Stomach (tissue), 8 donors: ENCODE measurements at regions not wholly inside any gene's neighbourhood (a gene's known extent, or its start where the extent isn't known, plus 50 kb on each side); places are given as distances from the start of the nearest gene placed in this dataset.

Experiments used
- DNase-seq, 2 donors: peaks; one replicate each; pipeline versions ENCODE4 v3.0.0 to v3.0.0-alpha.2; 2013 to 2019
- H3K27ac ChIP-seq, 5 donors: fragments of 200-600 bp in 4 of 5; sonication (generic) in 4 of 5; one replicate each; pipeline ENCODE4 v1.5.1; 2013 to 2019; ENCODE audit warnings: mild to moderate bottlenecking in 1 of 5, moderate library complexity in 1 of 5
- H3K27me3 ChIP-seq, 3 donors: fragments of 200-600 bp; sonication (generic); one replicate each; pipeline ENCODE4 v1.5.1; 2017 to 2019; ENCODE audit warnings: mixed run types in 1 of 3
- H3K36me3 ChIP-seq, 4 donors: fragments of 200-600 bp; sonication (generic); 1 replicate in 3 of 4; 2 replicates in 1 of 4; pipeline ENCODE4 v1.5.1; 2016 to 2019
- H3K4me1 ChIP-seq, 4 donors: fragments of 200-600 bp; sonication (generic); one replicate each; pipeline ENCODE4 v1.5.1; 2016 to 2019
- H3K4me3 ChIP-seq, 4 donors: fragments of 200-600 bp; sonication (generic) in 3 of 4; one replicate each; pipeline ENCODE4 v1.5.1; 2016 to 2019; ENCODE audit warnings: mild to moderate bottlenecking in 1 of 4
- H3K9me3 ChIP-seq, 4 donors: fragments of 200-600 bp; sonication (generic); one replicate each; pipeline ENCODE4 v1.5.1; 2016 to 2019
- EP300 ChIP-seq: sonication (generic); formaldehyde crosslinking; IDR thresholded peaks from one replicate; pipeline ENCODE4 v1.6.1; 2017; ENCODE audit warnings: antibody characterized with exemption
- POLR2A ChIP-seq, 4 donors: fragments of 450-650 bp; IDR thresholded peaks; one replicate each; pipeline ENCODE4 v1.6.1; 2016; ENCODE audit warnings: antibody characterized with exemption in 4 of 4, control low read depth in 2 of 4, mild to moderate bottlenecking in 1 of 4, moderate library complexity in 1 of 4
- POLR2AphosphoS5 ChIP-seq, 3 donors: sonication (generic); formaldehyde crosslinking; IDR thresholded peaks; one replicate each; pipeline ENCODE4 v1.6.1; 2016; ENCODE audit warnings: antibody characterized with exemption in 3 of 3
- WGBS, 5 donors: extraction: QIAGEN DNeasy Blood & Tissue Kit in 3 of 5; methylation state at CpG; one replicate each; pipeline versions ENCODE4 v1.1.5 to v1.1.7; 2013 to 2018; 5-methylcytosine and 5-hydroxymethylcytosine counted together
- intact Hi-C: fragments of 100-400 bp; cut with DNase I; formaldehyde crosslinking; loops from one replicate; pipeline ENCODE4 v1.15.1; 2023; ENCODE audit warnings: low total_unique reads
- TF ChIP-seq, protein P1 (sequence below), 7 experiments: fragments of 450-650 bp in 4 of 7; fragments of 200-600 bp in 3 of 7; sonication (generic) in 3 of 7; IDR thresholded peaks; one replicate each; pipeline ENCODE4 v1.5.1; 2016 to 2019; ENCODE audit warnings: antibody characterized with exemption in 7 of 7, control low read depth in 2 of 7, mild to moderate bottlenecking in 1 of 7
- donor health status: healthy with polysubstance abuse.
- donor health status: Bipolar disorder and iron deficiency.
- donor health status: healthy.

DNA sequence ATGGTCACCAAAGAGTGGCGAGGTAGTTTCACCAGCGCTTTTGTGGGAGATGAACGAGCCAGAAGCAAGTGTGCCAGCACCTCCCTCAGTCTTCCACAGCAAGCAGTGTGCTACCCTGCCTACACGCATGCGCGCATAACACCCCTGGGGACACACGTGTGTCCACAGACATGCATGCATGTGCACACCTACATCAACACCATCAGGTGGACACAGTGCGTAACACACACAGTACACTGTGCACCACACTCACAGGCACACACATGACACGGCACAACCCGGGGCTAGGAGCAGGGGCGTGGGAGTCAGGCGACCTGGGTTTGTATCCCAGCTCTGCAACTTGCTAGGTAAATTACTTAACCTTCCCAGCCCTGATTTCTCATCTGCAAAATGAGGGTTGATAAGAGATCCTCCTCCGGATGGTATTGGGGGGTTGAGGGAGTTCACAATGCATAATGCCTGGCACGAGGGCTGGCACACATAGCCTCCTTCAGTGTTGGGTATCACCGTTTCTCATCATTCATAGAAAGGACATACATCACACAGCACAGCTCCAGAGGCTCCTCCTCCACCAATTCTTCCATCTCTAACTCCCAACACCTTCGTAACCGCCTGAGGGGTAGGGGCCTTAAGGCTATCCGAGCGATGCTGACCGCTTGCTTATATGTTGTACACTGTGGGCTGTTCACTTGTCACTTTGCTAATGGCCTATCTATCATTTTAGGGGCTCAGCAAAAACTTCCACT, 174.9 kb downstream of the SMAD6 start:
- intact Hi-C loops = no loop called here
- no peaks in the 10 kb centered on the region for H3K36me3 ChIP-seq
- H3K4me1 ChIP-seq = peaks cover 0 to 20% (median 6%) of the 10 kb centered on the region in 4 donors
- no peaks in the 10 kb centered on the region for H3K27me3 ChIP-seq
- TF ChIP-seq, protein P1, sequence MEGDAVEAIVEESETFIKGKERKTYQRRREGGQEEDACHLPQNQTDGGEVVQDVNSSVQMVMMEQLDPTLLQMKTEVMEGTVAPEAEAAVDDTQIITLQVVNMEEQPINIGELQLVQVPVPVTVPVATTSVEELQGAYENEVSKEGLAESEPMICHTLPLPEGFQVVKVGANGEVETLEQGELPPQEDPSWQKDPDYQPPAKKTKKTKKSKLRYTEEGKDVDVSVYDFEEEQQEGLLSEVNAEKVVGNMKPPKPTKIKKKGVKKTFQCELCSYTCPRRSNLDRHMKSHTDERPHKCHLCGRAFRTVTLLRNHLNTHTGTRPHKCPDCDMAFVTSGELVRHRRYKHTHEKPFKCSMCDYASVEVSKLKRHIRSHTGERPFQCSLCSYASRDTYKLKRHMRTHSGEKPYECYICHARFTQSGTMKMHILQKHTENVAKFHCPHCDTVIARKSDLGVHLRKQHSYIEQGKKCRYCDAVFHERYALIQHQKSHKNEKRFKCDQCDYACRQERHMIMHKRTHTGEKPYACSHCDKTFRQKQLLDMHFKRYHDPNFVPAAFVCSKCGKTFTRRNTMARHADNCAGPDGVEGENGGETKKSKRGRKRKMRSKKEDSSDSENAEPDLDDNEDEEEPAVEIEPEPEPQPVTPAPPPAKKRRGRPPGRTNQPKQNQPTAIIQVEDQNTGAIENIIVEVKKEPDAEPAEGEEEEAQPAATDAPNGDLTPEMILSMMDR (IDR thresholded peaks at IDR 0.05) = no peak
- TF ChIP-seq EP300 (no peak), POLR2AphosphoS5 (IDR thresholded peaks at IDR 0.05) (no peak), POLR2A (IDR thresholded peaks at IDR 0.05) (no peak)
- H3K9me3 ChIP-seq = no peaks in the 10 kb centered on the region
- H3K27ac ChIP-seq = no peak overlapping the region
- no peak for DNase-seq
- H3K4me3 ChIP-seq = no peak overlapping the region
- 83 to 91% (median 88%) methylated on average over 18 to 20 of the region's 20 CpGs for WGBS, 5 donors

DNA sequence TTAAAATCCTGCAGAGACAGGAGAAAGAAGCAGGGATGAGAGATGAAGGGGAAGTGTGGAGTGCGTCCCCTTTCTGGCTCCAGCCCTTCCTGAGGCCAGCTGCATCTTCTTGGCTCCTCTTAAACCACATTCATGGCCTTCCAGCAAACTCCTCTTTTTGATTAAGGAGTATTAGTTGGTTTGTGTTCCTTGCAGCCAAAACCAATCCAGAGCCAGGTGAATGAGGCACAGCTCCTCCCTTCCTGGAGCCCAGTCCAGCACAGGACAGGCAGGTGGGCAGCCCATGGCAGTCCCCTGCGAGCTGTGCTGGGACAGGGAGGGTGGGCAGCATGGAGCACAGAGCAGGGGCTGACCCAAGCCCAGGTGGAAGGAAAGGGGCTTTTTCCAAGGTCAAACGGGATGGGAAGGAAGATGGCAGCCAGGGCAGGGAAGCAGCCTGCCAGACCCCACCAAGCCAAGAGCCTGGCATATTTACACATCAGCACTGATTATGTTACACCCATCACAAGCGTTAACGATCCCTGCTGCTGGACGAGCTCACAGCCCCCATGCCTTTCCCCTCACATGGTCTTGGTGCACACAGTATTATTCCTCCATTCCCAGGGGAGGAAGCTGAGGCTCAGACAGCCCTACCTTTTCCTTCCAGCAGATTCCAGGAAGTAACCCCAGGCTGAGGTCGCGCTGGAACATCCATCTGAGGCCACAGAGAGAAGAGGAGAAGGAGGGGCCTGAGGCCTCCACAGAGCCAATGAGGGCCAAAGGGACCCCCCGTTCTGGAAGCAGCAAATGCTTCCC, 175.6 kb downstream of the SMAD6 start:
- WGBS, 5 donors = 61 to 69% (median 67%) methylated on average over 9 of the region's 9 CpGs
- no peak for TF ChIP-seq POLR2AphosphoS5 (IDR thresholded peaks at IDR 0.05)
- no peak for TF ChIP-seq EP300
- TF ChIP-seq, protein P1 (IDR thresholded peaks at IDR 0.05) = no peak
- no peak for TF ChIP-seq POLR2A (IDR thresholded peaks at IDR 0.05)
- Histone ChIP-seq H3K4me1 (peaks cover 1 to 28% (median 14%) of the 10 kb centered on the region in 4 donors), H3K27ac (peak overlapping the region in 3 of 5 donors; percentile 14 to 41 (median 24)), H3K9me3 (no peaks in the 10 kb centered on the region), H3K36me3 (no peaks in the 10 kb centered on the region), H3K27me3 (no peaks in the 10 kb centered on the region), H3K4me3 (no peak overlapping the region)
- peak in 1 of 2 donors; percentile 47 for DNase-seq
- intact Hi-C loops = no loop called here

DNA sequence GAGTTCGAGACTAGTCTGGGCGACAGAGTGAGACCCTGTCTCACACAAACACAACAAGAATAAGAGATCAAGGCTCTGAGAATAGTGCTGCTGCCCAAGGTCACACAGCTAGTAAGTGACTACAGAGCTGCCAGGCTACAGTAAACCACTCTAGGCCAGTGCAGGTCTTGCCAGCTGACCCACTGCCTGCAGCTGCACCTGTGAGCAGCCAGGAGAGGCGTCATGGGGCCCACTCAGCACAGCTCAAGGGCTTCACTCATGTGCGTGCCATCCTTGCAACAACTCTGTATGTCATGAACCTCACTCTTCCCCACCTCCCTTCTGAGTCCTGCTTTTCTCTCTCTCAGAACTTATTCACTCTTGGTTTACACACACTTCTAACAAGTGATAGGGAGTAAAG, 176.7 kb downstream of the SMAD6 start:
- no peaks in the 10 kb centered on the region for H3K27me3 ChIP-seq
- H3K27ac ChIP-seq = no peak overlapping the region
- peaks cover 12 to 39% (median 23%) of the 10 kb centered on the region in 4 donors for H3K4me1 ChIP-seq
- H3K36me3 ChIP-seq = no peaks in the 10 kb centered on the region
- no peak overlapping the region for H3K4me3 ChIP-seq
- intact Hi-C loops = no loop called here
- 90 to 94% (median 93%) methylated on average over 4 of the region's 4 CpGs for WGBS, 5 donors
- H3K9me3 ChIP-seq = no peaks in the 10 kb centered on the region
- no peak for DNase-seq
- TF ChIP-seq, protein P1 (IDR thresholded peaks at IDR 0.05) = no peak
- TF ChIP-seq POLR2AphosphoS5 (IDR thresholded peaks at IDR 0.05) (no peak), POLR2A (IDR thresholded peaks at IDR 0.05) (no peak), EP300 (no peak)

DNA sequence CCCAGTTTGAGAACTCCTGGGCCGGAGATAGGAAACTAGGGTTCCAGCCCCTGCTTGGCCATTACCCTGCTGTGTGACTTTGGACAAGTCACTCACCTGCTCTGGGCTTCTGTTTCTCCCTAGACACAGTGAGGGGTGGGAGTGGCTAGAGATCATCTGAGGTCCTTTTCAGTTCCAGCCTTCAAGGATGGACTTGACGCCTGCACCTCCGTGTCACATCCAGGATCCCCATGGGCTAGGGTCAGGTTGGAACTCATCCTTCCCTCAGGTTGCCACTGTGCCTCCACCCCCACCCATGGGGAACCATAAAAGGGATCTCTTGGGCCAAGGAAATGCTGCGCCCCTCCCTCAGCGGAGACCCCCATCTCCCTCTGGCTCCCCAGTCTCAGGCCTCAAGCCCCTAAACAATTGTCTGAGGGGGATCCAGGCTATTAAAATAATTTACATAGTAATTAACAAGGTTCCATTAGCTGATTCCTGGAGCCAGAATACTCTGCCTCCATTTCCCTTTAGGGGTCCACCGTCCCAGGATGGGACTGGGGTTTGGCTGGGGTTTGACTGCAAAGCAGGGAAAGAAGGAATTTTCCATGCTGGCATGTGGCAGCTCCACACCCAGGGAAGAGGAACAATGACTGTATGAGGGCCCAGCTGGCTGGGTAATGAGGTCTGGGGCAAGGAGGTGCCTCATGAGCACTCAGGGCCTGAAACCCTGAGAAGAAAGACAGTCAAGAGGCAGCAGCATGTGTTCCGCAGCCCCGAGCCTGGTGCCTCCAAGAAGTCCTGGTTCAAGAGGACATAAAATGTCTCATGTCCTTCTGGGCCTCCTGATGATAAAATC, 177.7 kb downstream of the SMAD6 start:
- Histone ChIP-seq H3K4me1 (peaks cover 13 to 44% (median 28%) of the 10 kb centered on the region in 4 donors), H3K36me3 (no peaks in the 10 kb centered on the region), H3K27me3 (no peaks in the 10 kb centered on the region), H3K4me3 (no peak overlapping the region), H3K27ac (no peak overlapping the region), H3K9me3 (no peaks in the 10 kb centered on the region)
- DNase-seq = no peak
- intact Hi-C loops = no loop called here
- no peak for TF ChIP-seq POLR2A (IDR thresholded peaks at IDR 0.05)
- no peak for TF ChIP-seq POLR2AphosphoS5 (IDR thresholded peaks at IDR 0.05)
- TF ChIP-seq, protein P1 (IDR thresholded peaks at IDR 0.05) = no peak
- TF ChIP-seq EP300 = no peak
- WGBS, 5 donors = 83 to 94% (median 84%) methylated on average over 8 of the region's 8 CpGs
